PC-9 (cell line): ENCODE measurements at regions not wholly inside any gene's neighbourhood (a gene's known extent, or its start where the extent isn't known, plus 50 kb on each side); places are given as distances from the start of the nearest gene placed in this dataset.

ENCODE experiments used
- CTCF ChIP-seq: fragments of 200-600 bp; sonication (generic); conservative IDR thresholded peaks from 2 replicates; pipeline ENCODE4 v1.6.1; 2017; ENCODE audit warnings: mixed run types, antibody characterized with exemption, mild to moderate bottlenecking, moderate library complexity
- EZH2 ChIP-seq: fragments of 200-600 bp; sonication (generic); IDR thresholded peaks from 2 replicates; pipeline ENCODE4 v1.8.0; 2017; ENCODE audit warnings: antibody characterized with exemption, low read depth

GRCh38 chr6:6386010-6386409, 65.5 kb upstream of the F13A1 start:
- TF ChIP-seq CTCF (no peak), EZH2 (no peak)
